ENCODE measurements at regions not wholly inside any gene's neighbourhood (a gene's known extent, or its start where the extent isn't known, plus 50 kb on each side); places are given as distances from the start of the nearest gene placed in this dataset.
"Not testable (repeated sequence)": the region's sequence is repeated elsewhere in the genome, so short reads cannot be mapped to it uniquely, and the experiment has no call there.

- POLR2A ChIA-PET, result no interaction called here
- CTCF ChIA-PET, result interaction anchor here (0.8 kb wide), 1 partner anchor 1341 kb away, joined by 3 read pairs; no protein-coding TSS in a partner anchor
These were observed 129.4 kb upstream of the ATP5MC3 start for GRCh38 chr2:175310813-175311504.

- CTCF ChIA-PET, result no interaction called here
These were observed 128.3 kb upstream of the ATP5MC3 start for GRCh38 chr2:175309799-175310198.

GRCh38 chr2:175308005-175308404 lies 126.5 kb upstream of the ATP5MC3 start:
- POLR2A ChIA-PET, result no interaction called here
- CTCF ChIA-PET, result no interaction called here

More at GRCh38 chr2:175309799-175310198, 128.3 kb upstream of the ATP5MC3 start:
- POLR2A ChIA-PET, result no interaction called here

- CTCF ChIA-PET, result no interaction called here
- POLR2A ChIA-PET, result no interaction called here
These were observed 123.0 kb upstream of the ATP5MC3 start for GRCh38 chr2:175304541-175304940.

GRCh38 chr2:175293776-175294175 lies 112.3 kb upstream of the ATP5MC3 start:
- CTCF ChIA-PET, result no interaction called here
- POLR2A ChIA-PET, result no interaction called here

- ChIA-PET POLR2A (no interaction called here), CTCF (no interaction called here)
These were observed 111.7 kb upstream of the ATP5MC3 start for GRCh38 chr2:175293195-175293594.

- POLR2A ChIA-PET, result no interaction called here
- CTCF ChIA-PET, result interaction anchor here (1.3 to 2.0 kb wide), 2 partner anchors 41 to 79 kb away, joined by 3 to 7 read pairs; no protein-coding TSS in a partner anchor
These were observed 101.4 kb upstream of the ATP5MC3 start for GRCh38 chr2:175282886-175283285.

- ChIA-PET POLR2A (no interaction called here), CTCF (interaction anchor here (1.1 to 2.0 kb wide), 3 partner anchors 9 to 79 kb away, joined by 3 to 7 read pairs (median 4); no protein-coding TSS in a partner anchor)
These were observed 100.8 kb upstream of the ATP5MC3 start for GRCh38 chr2:175282300-175282699.

- POLR2A ChIA-PET, result no interaction called here
- CTCF ChIA-PET, result interaction anchor here (1.0 kb wide), 1 partner anchor 74 kb away, joined by 5 read pairs; no protein-coding TSS in a partner anchor
These were observed 96.3 kb upstream of the ATP5MC3 start for GRCh38 chr2:175277772-175278171.

- CTCF ChIA-PET, result no interaction called here
These were observed 94.0 kb upstream of the ATP5MC3 start for GRCh38 chr2:175275539-175275938.

GRCh38 chr2:175259164-175259563 lies 77.7 kb upstream of the ATP5MC3 start:
- POLR2A ChIA-PET, result no interaction called here
- CTCF ChIA-PET, result interaction anchor here (1.0 kb wide), 1 partner anchor 9 kb away, joined by 3 read pairs; no protein-coding TSS in a partner anchor

More at GRCh38 chr2:175275539-175275938, 94.0 kb upstream of the ATP5MC3 start:
- POLR2A ChIA-PET, result no interaction called here

GRCh38 chr2:175256806-175257585 lies 75.5 kb upstream of the ATP5MC3 start:
- POLR2A ChIA-PET, result no interaction called here
- CTCF ChIA-PET, result no interaction called here

- POLR2A ChIA-PET, CTCF ChIA-PET: not testable (repeated sequence)
These were observed 74.9 kb upstream of the ATP5MC3 start for GRCh38 chr2:175256391-175256790.

GRCh38 chr2:175253871-175254270 lies 72.4 kb upstream of the ATP5MC3 start:
- POLR2A ChIA-PET, result no interaction called here
- CTCF ChIA-PET, result no interaction called here

- POLR2A ChIA-PET, result no interaction called here
- CTCF ChIA-PET, result interaction anchor here (0.5 to 2.1 kb wide), 11 partner anchors 10 to 77 kb away, joined by 3 to 8 read pairs (median 3); no protein-coding TSS in a partner anchor
These were observed 70.0 kb upstream of the ATP5MC3 start for GRCh38 chr2:175251425-175252041.

- CTCF ChIA-PET, result no interaction called here
- POLR2A ChIA-PET, result no interaction called here
These were observed 65.6 kb upstream of the ATP5MC3 start for GRCh38 chr2:175247159-175247558.

GRCh38 chr2:175244697-175245096 lies 63.2 kb upstream of the ATP5MC3 start:
- ChIA-PET POLR2A (no interaction called here), CTCF (no interaction called here)

- POLR2A ChIA-PET, result no interaction called here
- CTCF ChIA-PET, result interaction anchor here (1.5 kb wide), 1 partner anchor 10 kb away, joined by 6 read pairs; no protein-coding TSS in a partner anchor
These were observed 60.2 kb upstream of the ATP5MC3 start for GRCh38 chr2:175241691-175242090.

- POLR2A ChIA-PET, CTCF ChIA-PET: not testable (repeated sequence)
These were observed 58.5 kb upstream of the ATP5MC3 start for GRCh38 chr2:175240033-175240432.

- ChIA-PET POLR2A (no interaction called here), CTCF (interaction anchor here (1.0 kb wide), 1 partner anchor 14 kb away, joined by 3 read pairs; no protein-coding TSS in a partner anchor)
These were observed 55.4 kb upstream of the ATP5MC3 start for GRCh38 chr2:175236930-175237329.

GRCh38 chr2:175234650-175235049 lies 53.1 kb upstream of the ATP5MC3 start:
- CTCF ChIA-PET, result no interaction called here
- POLR2A ChIA-PET, result no interaction called here
